ENCODE measurements at regions not wholly inside any gene's neighbourhood (a gene's known extent, or its start where the extent isn't known, plus 50 kb on each side); places are given as distances from the start of the nearest gene placed in this dataset.

DNA sequence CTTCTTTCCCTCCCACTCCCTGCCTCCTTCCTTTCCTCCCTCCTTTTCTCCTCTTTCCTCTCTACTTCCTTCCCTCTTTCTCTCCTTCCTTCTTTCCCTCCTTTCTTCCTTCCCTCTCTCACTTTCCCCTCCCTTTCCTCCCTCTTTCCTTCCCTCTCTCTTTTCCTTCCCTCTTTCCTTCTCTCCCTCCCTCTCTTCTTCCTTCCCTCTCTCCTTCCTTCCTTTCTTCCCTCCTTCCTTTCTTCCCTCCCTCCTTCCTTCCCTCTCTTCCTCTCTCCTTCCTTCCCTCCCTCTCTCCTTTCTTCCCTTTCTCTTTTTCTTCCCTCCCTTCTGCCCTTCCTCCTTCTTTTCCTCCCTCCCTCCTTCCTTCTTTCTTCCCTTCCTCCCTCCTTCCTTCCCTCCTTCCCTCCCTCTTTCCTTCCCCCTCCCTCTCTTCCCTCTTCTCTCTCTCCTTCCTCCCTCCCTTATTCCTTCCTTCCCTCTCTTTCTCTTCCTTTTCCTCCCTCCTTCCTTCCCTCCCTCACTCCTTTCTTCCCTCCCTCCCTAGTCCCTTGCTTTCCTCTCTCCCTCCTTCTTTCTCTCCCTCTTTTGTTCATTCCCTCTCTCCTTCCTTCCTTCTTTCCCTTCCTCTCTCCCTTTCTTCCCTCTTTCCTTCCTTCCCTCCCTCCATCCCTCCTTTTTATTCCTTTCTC, 443.9 kb downstream of the ZNF536 start:
- Histone ChIP-seq H3K4me1 (no peaks in the 10 kb centered on the region), H3K4me3 (no peak overlapping the region), H3K36me3 (no peaks in the 10 kb centered on the region), H3K27ac (no peak overlapping the region), H3K27me3 (peaks cover 0 to 32% (median 12%) of the 10 kb centered on the region in 7 donors), H3K9me3 (no peaks in the 10 kb centered on the region)
- intact Hi-C loops (cut with DNase I) = no loop called here
- TF ChIP-seq, protein P1, sequence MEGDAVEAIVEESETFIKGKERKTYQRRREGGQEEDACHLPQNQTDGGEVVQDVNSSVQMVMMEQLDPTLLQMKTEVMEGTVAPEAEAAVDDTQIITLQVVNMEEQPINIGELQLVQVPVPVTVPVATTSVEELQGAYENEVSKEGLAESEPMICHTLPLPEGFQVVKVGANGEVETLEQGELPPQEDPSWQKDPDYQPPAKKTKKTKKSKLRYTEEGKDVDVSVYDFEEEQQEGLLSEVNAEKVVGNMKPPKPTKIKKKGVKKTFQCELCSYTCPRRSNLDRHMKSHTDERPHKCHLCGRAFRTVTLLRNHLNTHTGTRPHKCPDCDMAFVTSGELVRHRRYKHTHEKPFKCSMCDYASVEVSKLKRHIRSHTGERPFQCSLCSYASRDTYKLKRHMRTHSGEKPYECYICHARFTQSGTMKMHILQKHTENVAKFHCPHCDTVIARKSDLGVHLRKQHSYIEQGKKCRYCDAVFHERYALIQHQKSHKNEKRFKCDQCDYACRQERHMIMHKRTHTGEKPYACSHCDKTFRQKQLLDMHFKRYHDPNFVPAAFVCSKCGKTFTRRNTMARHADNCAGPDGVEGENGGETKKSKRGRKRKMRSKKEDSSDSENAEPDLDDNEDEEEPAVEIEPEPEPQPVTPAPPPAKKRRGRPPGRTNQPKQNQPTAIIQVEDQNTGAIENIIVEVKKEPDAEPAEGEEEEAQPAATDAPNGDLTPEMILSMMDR (IDR thresholded peaks at IDR 0.05) = no peak
- ATAC-seq (no peak), DNase-seq (no peak)

DNA sequence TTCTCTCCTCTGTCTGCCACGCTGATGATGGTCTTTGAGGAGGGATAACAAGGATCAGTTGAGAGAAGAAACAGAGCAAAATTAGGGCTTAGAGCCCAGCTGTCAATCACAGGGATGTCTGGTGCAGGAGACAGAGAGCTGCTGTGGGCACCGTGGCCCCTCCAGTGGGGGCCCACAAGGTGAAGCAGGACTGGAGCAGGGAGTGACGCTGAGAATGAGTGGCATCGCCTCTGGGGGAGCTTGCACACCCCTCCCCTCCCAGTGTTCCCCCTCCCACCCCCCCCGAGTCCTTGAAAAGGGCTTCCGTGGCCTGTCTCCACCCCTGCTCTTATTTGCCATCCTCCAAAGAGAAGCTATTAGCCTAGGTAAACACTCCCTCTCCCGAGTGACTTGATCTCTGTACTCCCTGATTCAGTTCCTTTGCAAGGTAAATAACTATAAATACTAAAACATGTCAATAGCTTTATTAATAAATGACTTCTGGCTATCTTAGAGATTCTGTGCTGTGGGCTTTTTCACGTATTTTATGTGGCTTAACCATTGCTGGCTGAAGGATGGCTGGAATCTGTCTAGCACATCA, 440.0 kb downstream of the ZNF536 start:
- Histone ChIP-seq H3K9me3 (peaks cover 0 to 11% (median 0%) of the 10 kb centered on the region in 11 donors), H3K4me1 (no peaks in the 10 kb centered on the region), H3K36me3 (no peaks in the 10 kb centered on the region), H3K27me3 (peaks cover 0 to 32% (median 12%) of the 10 kb centered on the region in 7 donors), H3K4me3 (no peak overlapping the region), H3K27ac (no peak overlapping the region)
- 48 to 55% methylated on average over 8 of the region's 8 CpGs for WGBS, 2 donors
- no peak for ATAC-seq
- DNase-seq = no peak
- intact Hi-C loops (cut with DNase I) = no loop called here
- TF ChIP-seq, protein P1 (IDR thresholded peaks at IDR 0.05) = no peak

DNA sequence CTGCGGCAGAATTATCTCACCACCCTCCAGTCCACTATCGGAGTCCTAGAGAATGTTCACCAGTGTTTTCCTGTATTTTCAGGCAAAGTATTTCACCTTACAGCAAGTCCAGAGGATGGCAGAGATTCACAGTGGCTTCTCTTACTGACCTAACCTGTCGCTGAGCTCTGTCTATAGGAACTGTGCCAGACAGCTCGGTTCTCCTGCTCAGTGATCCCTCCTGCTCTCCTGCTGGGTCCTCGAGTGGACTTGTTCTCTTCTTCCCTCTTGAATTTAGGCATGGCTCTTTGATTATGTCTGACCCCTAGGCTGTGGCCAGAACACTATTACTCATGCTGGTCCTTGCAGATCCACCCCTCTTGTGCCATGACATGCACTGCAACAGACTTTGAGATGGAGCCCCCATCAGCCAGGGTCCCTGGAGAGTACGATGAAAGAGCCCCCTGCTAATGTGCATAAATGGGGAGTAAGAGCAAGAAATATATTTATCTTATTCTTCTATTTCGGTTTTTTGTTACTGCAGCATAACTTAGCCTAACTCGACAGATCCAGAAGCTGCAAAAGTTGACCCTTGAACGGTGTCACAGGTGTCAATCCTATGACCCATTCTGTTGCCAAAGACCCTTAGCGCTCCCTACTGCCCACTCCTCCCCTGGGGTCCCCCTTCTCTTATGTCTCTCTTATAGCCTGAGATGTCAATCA, 439.4 kb downstream of the ZNF536 start:
- WGBS, 2 donors = 77 to 80% methylated on average over 10 of the region's 10 CpGs
- intact Hi-C loops (cut with DNase I) = no loop called here
- TF ChIP-seq, protein P1 (IDR thresholded peaks at IDR 0.05) = no peak
- H3K4me3 ChIP-seq = no peak overlapping the region
- peaks cover 0 to 14% (median 0%) of the 10 kb centered on the region in 11 donors for H3K9me3 ChIP-seq
- no peaks in the 10 kb centered on the region for H3K4me1 ChIP-seq
- no peaks in the 10 kb centered on the region for H3K36me3 ChIP-seq
- H3K27ac ChIP-seq = no peak overlapping the region
- ATAC-seq = no peak
- peaks cover 0 to 35% (median 17%) of the 10 kb centered on the region in 7 donors for H3K27me3 ChIP-seq
- DNase-seq = no peak

DNA sequence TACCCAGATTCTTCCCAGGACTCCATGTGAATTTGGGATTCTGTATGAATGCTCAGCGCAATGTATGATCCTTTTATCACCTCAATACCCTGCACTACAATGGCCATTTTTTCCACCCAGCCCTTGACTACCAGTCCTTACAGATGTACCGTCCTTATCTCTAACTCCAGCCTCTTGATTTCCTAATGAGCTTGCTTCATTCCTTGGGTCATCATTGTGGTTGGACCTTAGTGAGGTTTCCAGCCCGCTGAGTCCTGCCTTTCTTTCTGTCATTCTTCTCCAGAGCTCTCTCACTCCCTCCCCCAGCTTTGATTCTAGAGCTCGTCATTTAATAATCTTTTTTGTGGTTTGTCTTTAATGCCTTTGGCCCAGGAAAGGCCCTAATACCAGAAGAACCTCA, 438.5 kb downstream of the ZNF536 start:
- no peaks in the 10 kb centered on the region for H3K4me1 ChIP-seq
- no peak overlapping the region for H3K4me3 ChIP-seq
- peaks cover 0 to 14% (median 0%) of the 10 kb centered on the region in 11 donors for H3K9me3 ChIP-seq
- H3K36me3 ChIP-seq = no peaks in the 10 kb centered on the region
- no peak for ATAC-seq
- no peak for DNase-seq
- TF ChIP-seq, protein P1 (IDR thresholded peaks at IDR 0.05) = no peak
- 60 to 64% methylated on average over 4 of the region's 4 CpGs for WGBS, 2 donors
- intact Hi-C loops (cut with DNase I) = no loop called here
- peaks cover 0 to 38% (median 21%) of the 10 kb centered on the region in 7 donors for H3K27me3 ChIP-seq
- no peak overlapping the region for H3K27ac ChIP-seq
